HepG2 (cell line): ENCODE measurements at regions not wholly inside any gene's neighbourhood (a gene's known extent, or its start where the extent isn't known, plus 50 kb on each side); places are given as distances from the start of the nearest gene placed in this dataset.

Experiments used
- ATAC-seq: fragments of 200-7000 bp; cut with Tn5 transposase; 3 replicates; pipeline ENCODE4 v1.9.1; 2020; ENCODE audit warnings: mild to moderate bottlenecking, moderate library complexity
- BruUV-seq: library from RNA; stranded (reverse); fragments of 400-500 nt; replicated peaks from 2 replicates; lab custom pipeline; 2021; lab: Mats Ljungman, UMichigan
- CTCF ChIA-PET: fragments of 300-600 bp; formaldehyde crosslinking; extraction: SDS; loops from one replicate; lab custom pipeline; 2021; ENCODE audit warnings: low total read pairs, inconsistent platforms, low intra/inter-chr PET ratio; lab: Yijun Ruan, JAX
- POLR2A ChIA-PET: fragments of 350-600 bp; sonication (Branson Sonifier 250); formaldehyde crosslinking; loops from one replicate; lab custom pipeline; 2020; ENCODE audit warnings: antibody characterized with exemption, inconsistent platforms; lab: Yijun Ruan, JAX
- DNase-seq: peaks from one replicate; pipeline ENCODE4 v3.0.0-alpha.2; 2015; ENCODE audit warnings: low spot score
- FAIRE-seq: peaks from 3 replicates; lab custom pipeline; 2011; peaks lifted over from hg19 to GRCh38; lab: Jason Lieb, UNC
- H2AFZ ChIP-seq: one replicate; pipeline ENCODE4 v1.6.1; 2011; ENCODE audit warnings: low read length, inconsistent platforms
- H3K27ac ChIP-seq: fragments of 300-600 bp; 3 replicates; pipeline ENCODE4 v1.8.0; 2011; ENCODE audit warnings: mixed run types, mild to moderate bottlenecking, mixed read lengths, low read length, inconsistent platforms; ENCODE audit not compliant: insufficient read depth; ENCODE audit errors: extremely low read length
- H3K27me3 ChIP-seq, 2 experiments: fragments of 200-600 bp in 1 of 2; 2 replicates in 1 of 2; 3 replicates in 1 of 2; pipeline versions ENCODE4 v1.6.0 to v1.8.0; 2011; ENCODE audit warnings: low read length in 2 of 2, mild to moderate bottlenecking in 2 of 2, moderate library complexity in 2 of 2, inconsistent platforms in 1 of 2; ENCODE audit not compliant: insufficient read depth in 2 of 2, control insufficient read depth in 1 of 2
- H3K36me3 ChIP-seq, 2 experiments: fragments of 200-600 bp in 1 of 2; replicated peaks in 1 of 2; 2 replicates in 1 of 2; 3 replicates in 1 of 2; pipeline versions ENCODE4 v1.5.1 to v1.8.0; 2011; ENCODE audit warnings: low read length in 2 of 2, inconsistent platforms in 1 of 2; ENCODE audit not compliant: insufficient read depth in 2 of 2, control insufficient read depth in 1 of 2
- H3K4me1 ChIP-seq: 2 replicates; pipeline ENCODE4 v1.5.1; 2012; ENCODE audit warnings: low read length, inconsistent platforms; ENCODE audit not compliant: insufficient read depth
- H3K4me2 ChIP-seq: 2 replicates; pipeline ENCODE4 v1.6.0; 2011; ENCODE audit warnings: low read depth, low read length, inconsistent platforms
- H3K4me3 ChIP-seq, 3 experiments: fragments of 200-600 bp in 1 of 3; sonication (generic), shearing (Covaris generic) in 1 of 3; replicated peaks in 1 of 3; 2 replicates each; pipeline ENCODE4 v1.5.1; 2011 to 2016; ENCODE audit warnings: low read length in 3 of 3, inconsistent platforms in 2 of 3, low read depth in 2 of 3, mild to moderate bottlenecking in 2 of 3, control low read depth in 1 of 3, mixed read lengths in 1 of 3; ENCODE audit not compliant: insufficient read depth in 1 of 3
- H3K79me2 ChIP-seq: one replicate; pipeline ENCODE4 v1.6.1; 2011; ENCODE audit warnings: low read length, inconsistent platforms; ENCODE audit not compliant: insufficient read depth
- H3K9ac ChIP-seq: 2 replicates; pipeline ENCODE4 v1.6.0; 2011; ENCODE audit warnings: mild to moderate bottlenecking, low read depth, low read length, inconsistent platforms; ENCODE audit not compliant: insufficient read depth
- H3K9me3 ChIP-seq: 2 replicates; pipeline ENCODE4 v1.5.1; 2012; ENCODE audit warnings: mild to moderate bottlenecking, low read length
- H4K20me1 ChIP-seq: 2 replicates; pipeline ENCODE4 v1.6.0; 2011; ENCODE audit warnings: inconsistent platforms, mild to moderate bottlenecking, low read length, moderate library complexity; ENCODE audit not compliant: insufficient read depth
- BATF2 ChIP-seq: sonication (generic); formaldehyde crosslinking; IDR thresholded peaks from 2 replicates; pipeline ENCODE4 v1.8.0; 2022; ENCODE audit warnings: mild to moderate bottlenecking, missing genetic modification reagents, moderate library complexity
- HES4 ChIP-seq: sonication (generic); formaldehyde crosslinking; IDR thresholded peaks from 2 replicates; pipeline ENCODE4 v1.9.0; 2021; ENCODE audit warnings: mild to moderate bottlenecking, missing genetic modification reagents, borderline replicate concordance
- HNF4A ChIP-seq: sonication (generic); formaldehyde crosslinking; IDR thresholded peaks from 2 replicates; pipeline ENCODE4 v1.4.0; 2020; ENCODE audit warnings: missing genetic modification reagents
- KLF13 ChIP-seq: sonication (generic); formaldehyde crosslinking; IDR thresholded peaks from 2 replicates; pipeline ENCODE4 v1.4.0; 2020; ENCODE audit warnings: mild to moderate bottlenecking, missing genetic modification reagents
- KLF15 ChIP-seq: sonication (generic); formaldehyde crosslinking; IDR thresholded peaks from 2 replicates; pipeline ENCODE4 v1.8.1; 2023; ENCODE audit warnings: borderline replicate concordance, mild to moderate bottlenecking, inconsistent platforms, missing genetic modification reagents, mixed read lengths
- MBD4 ChIP-seq: IDR thresholded peaks from 2 replicates; pipeline ENCODE4 v1.6.1; 2012; ENCODE audit warnings: low read length, inconsistent platforms, borderline replicate concordance
- PBX2 ChIP-seq: IDR thresholded peaks from 2 replicates; pipeline ENCODE4 v1.6.1; 2016; ENCODE audit warnings: control low read depth
- RORA ChIP-seq: sonication (generic); formaldehyde crosslinking; IDR thresholded peaks from 2 replicates; pipeline ENCODE4 v1.5.0; 2020; ENCODE audit warnings: mild to moderate bottlenecking, missing genetic modification reagents, moderate library complexity
- SATB2 ChIP-seq: sonication (generic); formaldehyde crosslinking; IDR thresholded peaks from 2 replicates; pipeline ENCODE4 v1.5.0; 2020; ENCODE audit warnings: missing genetic modification reagents
- SRSF4 ChIP-seq: fragments of 200-400 bp; formaldehyde crosslinking; IDR thresholded peaks from one replicate; pipeline ENCODE4 v1.6.1; 2018; ENCODE audit warnings: mild to moderate bottlenecking, low read depth, low read length, moderate library complexity; ENCODE audit not compliant: poor library complexity, severe bottlenecking
- ZFP41 ChIP-seq: sonication (generic); formaldehyde crosslinking; IDR thresholded peaks from 2 replicates; pipeline ENCODE4 v1.4.0; 2020; ENCODE audit warnings: mild to moderate bottlenecking, missing genetic modification reagents, borderline replicate concordance
- ZNF205 ChIP-seq: IDR thresholded peaks from 2 replicates; pipeline ENCODE4 v1.6.1; 2018; ENCODE audit warnings: missing biosample characterization, missing genetic modification reagents
- ZNF512 ChIP-seq: sonication (generic); formaldehyde crosslinking; IDR thresholded peaks from 2 replicates; pipeline ENCODE4 v1.4.0; 2020; ENCODE audit warnings: mild to moderate bottlenecking, missing genetic modification reagents
- ZNF776 ChIP-seq: sonication (generic); formaldehyde crosslinking; IDR thresholded peaks from 2 replicates; pipeline ENCODE4 v1.4.0; 2020; ENCODE audit warnings: mild to moderate bottlenecking, missing genetic modification reagents
- WGBS: methylation state at CpG from one replicate; pipeline ENCODE4 v1.1.6; 2017; ENCODE audit warnings: low lambda C conversion rate; 5-methylcytosine and 5-hydroxymethylcytosine counted together
- in situ Hi-C: cut with HindIII; loops from 2 replicates; pipeline ENCODE4 v1.10.0; 2017; ENCODE audit warnings: low pct_unique_long_range_greater_than_20kb; ENCODE audit not compliant: extremely low pct_ligation_motif_present
- intact Hi-C: fragments of 100-400 bp; cut with micrococcal nuclease; formaldehyde crosslinking; loops from one replicate; pipeline ENCODE4 v1.10.0; 2022; ENCODE audit not compliant: unreplicated experiment
- TF ChIP-seq, protein P1 (sequence below): sonication (generic); formaldehyde crosslinking; IDR thresholded peaks from 2 replicates; pipeline ENCODE4 v1.5.0; 2020; ENCODE audit warnings: mild to moderate bottlenecking, missing genetic modification reagents

DNA sequence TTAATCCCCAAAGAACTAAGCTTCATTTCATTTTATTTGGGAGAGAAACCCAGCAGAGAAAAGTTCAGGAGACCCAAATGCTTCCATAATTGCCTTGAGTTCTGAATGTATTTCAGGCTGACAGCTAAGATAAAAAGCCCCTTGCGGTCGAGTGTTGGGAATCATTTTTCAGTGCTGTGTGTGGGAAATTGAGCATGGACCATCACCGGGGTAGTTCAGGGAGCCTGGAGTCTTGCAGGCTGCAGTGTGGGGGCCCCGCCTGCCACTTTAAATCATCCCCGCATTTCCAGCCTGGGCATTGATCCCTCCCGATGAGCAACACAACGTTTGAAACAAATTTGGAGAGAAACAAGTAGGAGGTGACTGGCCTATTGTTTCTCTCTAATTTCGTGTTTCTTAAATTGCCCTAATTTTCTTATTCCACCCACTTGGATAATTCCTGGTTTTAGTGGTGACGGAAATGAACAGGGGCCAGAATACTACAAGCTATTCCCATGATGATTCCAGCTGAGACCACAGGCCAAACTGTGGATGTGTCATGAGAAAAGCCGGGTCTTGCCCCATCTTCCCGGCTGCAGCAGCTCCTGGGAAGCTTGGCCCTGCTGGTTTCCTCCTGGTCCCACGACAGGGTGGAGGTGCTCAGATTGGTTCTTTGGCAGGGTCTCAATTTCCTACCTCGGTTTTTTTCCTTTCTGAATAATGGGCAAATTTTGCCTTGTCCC is 75.1 kb downstream of the FOXL1 start:
- ATAC-seq (no peak), DNase-seq (no peak), FAIRE-seq (no peak)
- no peaks in the 10 kb centered on the region for H3K4me1 ChIP-seq
- ChIA-PET CTCF (no interaction called here), POLR2A (no interaction called here)
- 19% methylated on average over 13 of the region's 13 CpGs for WGBS
- no TSS peak for BruUV-seq
- H3K27me3 ChIP-seq, result peaks cover 2 to 29% of the 10 kb centered on the region in 2 experiments; a peak in 4 of 5 replicates
- H3K4me3 ChIP-seq, result no peak overlapping the region
- in situ Hi-C loops, result no loop called here
- no peak overlapping the region for H3K9ac ChIP-seq
- H3K4me2 ChIP-seq, result no peak overlapping the region
- H3K27ac ChIP-seq, result no peak overlapping the region
- no peaks in the 10 kb centered on the region for H3K9me3 ChIP-seq
- no peak overlapping the region for H2AFZ ChIP-seq
- no peaks in the 10 kb centered on the region for H3K36me3 ChIP-seq
- no peaks in the 10 kb centered on the region for H3K79me2 ChIP-seq
- intact Hi-C loops, result no loop called here
- H4K20me1 ChIP-seq, result no peaks in the 10 kb centered on the region
- TF ChIP-seq, protein P1, sequence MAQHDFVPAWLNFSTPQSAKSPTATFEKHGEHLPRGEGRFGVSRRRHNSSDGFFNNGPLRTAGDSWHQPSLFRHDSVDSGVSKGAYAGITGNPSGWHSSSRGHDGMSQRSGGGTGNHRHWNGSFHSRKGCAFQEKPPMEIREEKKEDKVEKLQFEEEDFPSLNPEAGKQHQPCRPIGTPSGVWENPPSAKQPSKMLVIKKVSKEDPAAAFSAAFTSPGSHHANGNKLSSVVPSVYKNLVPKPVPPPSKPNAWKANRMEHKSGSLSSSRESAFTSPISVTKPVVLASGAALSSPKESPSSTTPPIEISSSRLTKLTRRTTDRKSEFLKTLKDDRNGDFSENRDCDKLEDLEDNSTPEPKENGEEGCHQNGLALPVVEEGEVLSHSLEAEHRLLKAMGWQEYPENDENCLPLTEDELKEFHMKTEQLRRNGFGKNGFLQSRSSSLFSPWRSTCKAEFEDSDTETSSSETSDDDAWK, result no peak
- TF ChIP-seq KLF13 (CRISPR knock-in tag), result no peak
- no peak for TF ChIP-seq SRSF4
- no peak for TF ChIP-seq MBD4
- TF ChIP-seq BATF2 (CRISPR knock-in tag), result no peak
- no peak for TF ChIP-seq ZNF205
- no peak for TF ChIP-seq KLF15
- TF ChIP-seq HNF4A (CRISPR knock-in tag), result no peak
- no peak for TF ChIP-seq ZNF512
- no peak for TF ChIP-seq SATB2 (CRISPR knock-in tag)
- no peak for TF ChIP-seq ZNF776
- no peak for TF ChIP-seq RORA (CRISPR knock-in tag)
- TF ChIP-seq HES4, result no peak
- no peak for TF ChIP-seq ZFP41 (CRISPR knock-in tag)
- no peak for TF ChIP-seq PBX2
